HEK293 (cell line): ENCODE measurements at regions not wholly inside any gene's neighbourhood (a gene's known extent, or its start where the extent isn't known, plus 50 kb on each side); places are given as distances from the start of the nearest gene placed in this dataset.

Experiments
- CTCF ChIA-PET: fragments of 350-600 bp; formaldehyde crosslinking; extraction: SDS; loops from one replicate; lab custom pipeline; 2021; ENCODE audit warnings: antibody characterized with exemption; lab: Yijun Ruan, JAX
- POLR2A ChIA-PET: fragments of 300-600 bp; formaldehyde crosslinking; extraction: SDS; loops from one replicate; lab custom pipeline; 2020; ENCODE audit warnings: antibody characterized with exemption, inconsistent platforms; lab: Yijun Ruan, JAX
- H3K27ac ChIP-seq: fragments of 200-500 bp; sonication (Bioruptor generic); 2 replicates; pipeline ENCODE4 v1.5.1; 2014; ENCODE audit warnings: low read depth, low read length, control low read depth, inconsistent platforms; ENCODE audit errors: extremely low read depth
- H3K36me3 ChIP-seq, 2 experiments: fragments of 200-500 bp in 1 of 2; sonication (Bioruptor generic) in 1 of 2; 1 replicate in 1 of 2; 2 replicates in 1 of 2; pipeline ENCODE4 v1.5.1; 2014 to 2017; ENCODE audit warnings: inconsistent platforms in 2 of 2, low read length in 2 of 2; ENCODE audit not compliant: control insufficient read depth in 2 of 2, insufficient read depth in 1 of 2
- H3K4me1 ChIP-seq: fragments of 200-500 bp; sonication (Bioruptor generic); 2 replicates; pipeline ENCODE4 v1.5.1; 2014; ENCODE audit warnings: mild to moderate bottlenecking, low read length, inconsistent platforms; ENCODE audit not compliant: control insufficient read depth, insufficient read depth
- H3K4me3 ChIP-seq: 2 replicates; pipeline ENCODE4 v1.5.1; 2011; ENCODE audit warnings: low read depth, mild to moderate bottlenecking, control low read depth, low read length, moderate library complexity
- H3K9me3 ChIP-seq: fragments of 200-500 bp; sonication (Bioruptor generic); 2 replicates; pipeline ENCODE4 v1.5.1; 2014; ENCODE audit warnings: low read depth, low read length, inconsistent platforms; ENCODE audit not compliant: control insufficient read depth, insufficient read depth
- ATF2 ChIP-seq: fragments of 450-650 bp; formaldehyde crosslinking; IDR thresholded peaks from 2 replicates; pipeline ENCODE4 v1.5.1; 2016; ENCODE audit warnings: missing biosample characterization, missing genetic modification characterization, low read depth
- GFI1B ChIP-seq: fragments of 450-650 bp; formaldehyde crosslinking; IDR thresholded peaks from 2 replicates; pipeline ENCODE4 v1.5.1; 2016; ENCODE audit warnings: missing biosample characterization, missing genetic modification characterization
- GLI2 ChIP-seq: fragments of 450-650 bp; formaldehyde crosslinking; IDR thresholded peaks from 2 replicates; pipeline ENCODE4; 2017; ENCODE audit warnings: missing biosample characterization, missing genetic modification characterization, low read depth, borderline replicate concordance
- GLIS1 ChIP-seq: fragments of 450-650 bp; formaldehyde crosslinking; IDR thresholded peaks from 2 replicates; pipeline ENCODE4 v1.5.1; 2016; ENCODE audit warnings: missing biosample characterization, missing genetic modification characterization
- GLIS2 ChIP-seq: fragments of 450-650 bp; formaldehyde crosslinking; IDR thresholded peaks from 2 replicates; pipeline ENCODE4 v1.5.1; 2016; ENCODE audit warnings: missing biosample characterization, missing genetic modification characterization
- MEIS1 ChIP-seq: sonication (generic); formaldehyde crosslinking; IDR thresholded peaks from 2 replicates; pipeline ENCODE4 v1.8.1; 2022; ENCODE audit warnings: missing genetic modification reagents, mild to moderate bottlenecking, borderline replicate concordance
- MYNN ChIP-seq: fragments of 450-650 bp; formaldehyde crosslinking; IDR thresholded peaks from 2 replicates; pipeline ENCODE4 v1.5.1; 2016; ENCODE audit warnings: missing biosample characterization, missing genetic modification characterization, borderline replicate concordance
- SP7 ChIP-seq: fragments of 450-650 bp; formaldehyde crosslinking; IDR thresholded peaks from 2 replicates; pipeline ENCODE4 v1.5.1; 2016; ENCODE audit warnings: missing biosample characterization, missing genetic modification characterization
- ZBTB20 ChIP-seq: fragments of 450-650 bp; formaldehyde crosslinking; IDR thresholded peaks from 2 replicates; pipeline ENCODE4 v1.5.1; 2016; ENCODE audit warnings: missing biosample characterization, missing genetic modification characterization
- ZBTB26 ChIP-seq: fragments of 450-650 bp; formaldehyde crosslinking; optimal IDR thresholded peaks from 2 replicates; pipeline ENCODE3; 2016; ENCODE audit warnings: missing biosample characterization, mild to moderate bottlenecking, missing genetic modification characterization
- ZBTB7A ChIP-seq: fragments of 450-650 bp; formaldehyde crosslinking; IDR thresholded peaks from 2 replicates; pipeline ENCODE4 v1.5.1; 2016; ENCODE audit warnings: low read depth, missing biosample characterization, missing genetic modification characterization
- ZNF114 ChIP-seq: fragments of 450-650 bp; formaldehyde crosslinking; IDR thresholded peaks from 2 replicates; pipeline ENCODE4 v1.5.0; 2017; ENCODE audit warnings: missing biosample characterization, missing genetic modification characterization
- ZNF148 ChIP-seq: fragments of 450-650 bp; formaldehyde crosslinking; IDR thresholded peaks from 2 replicates; pipeline ENCODE4 v1.5.0; 2017; ENCODE audit warnings: missing biosample characterization, missing genetic modification characterization, borderline replicate concordance
- ZNF16 ChIP-seq: fragments of 450-650 bp; formaldehyde crosslinking; IDR thresholded peaks from 2 replicates; pipeline ENCODE4 v1.5.1; 2016; ENCODE audit warnings: low read depth, missing biosample characterization, missing genetic modification characterization
- ZNF169 ChIP-seq: fragments of 450-650 bp; formaldehyde crosslinking; IDR thresholded peaks from 2 replicates; pipeline ENCODE4 v1.5.1; 2016; ENCODE audit warnings: missing biosample characterization, missing genetic modification characterization
- ZNF391 ChIP-seq: fragments of 450-650 bp; formaldehyde crosslinking; IDR thresholded peaks from 2 replicates; pipeline ENCODE4 v1.5.1; 2016; ENCODE audit warnings: low read depth, missing biosample characterization, missing genetic modification characterization, borderline replicate concordance
- ZNF549 ChIP-seq: fragments of 450-650 bp; IDR thresholded peaks from 2 replicates; pipeline ENCODE4 v1.5.1; 2018; ENCODE audit warnings: missing biosample characterization, missing genetic modification characterization, mild to moderate bottlenecking, inconsistent platforms, moderate library complexity
- ZNF596 ChIP-seq: fragments of 450-650 bp; IDR thresholded peaks from 2 replicates; pipeline ENCODE4 v1.5.0; 2018; ENCODE audit warnings: missing biosample characterization, mild to moderate bottlenecking, missing genetic modification characterization, moderate library complexity
- ZNF626 ChIP-seq: fragments of 450-650 bp; sonication (Bioruptor Pico); formaldehyde crosslinking; IDR thresholded peaks from 2 replicates; pipeline ENCODE4 v1.5.1; 2018; ENCODE audit warnings: missing biosample characterization, missing genetic modification characterization, inconsistent platforms
- ZNF654 ChIP-seq: fragments of 450-650 bp; formaldehyde crosslinking; IDR thresholded peaks from 2 replicates; pipeline ENCODE4 v1.5.1; 2016; ENCODE audit warnings: low read depth, missing biosample characterization, missing genetic modification characterization
- ZNF664 ChIP-seq: fragments of 450-650 bp; formaldehyde crosslinking; IDR thresholded peaks from 2 replicates; pipeline ENCODE4 v1.5.1; 2016; ENCODE audit warnings: missing biosample characterization, missing genetic modification characterization
- ZNF792 ChIP-seq: fragments of 450-650 bp; formaldehyde crosslinking; IDR thresholded peaks from 2 replicates; pipeline ENCODE4 v1.5.1; 2016; ENCODE audit warnings: missing biosample characterization, missing genetic modification characterization

- no peak for TF ChIP-seq ZBTB26 (tag by site-specific recombination)
These were observed 199.3 kb upstream of the DEPDC1 start (continued) for GRCh38 chr1:68696221-68696620.

GRCh38 chr1:68703921-68704354, 207.1 kb upstream of the DEPDC1 start:
- H3K4me1 ChIP-seq = no peaks in the 10 kb centered on the region
- TF ChIP-seq MYNN (tag by site-specific recombination) (no peak), GLIS1 (tag by site-specific recombination) (no peak), ZNF654 (tag by site-specific recombination) (no peak), ZBTB7A (tag by site-specific recombination) (no peak), ZNF391 (tag by site-specific recombination) (no peak), ZNF16 (tag by site-specific recombination) (no peak), MEIS1 (CRISPR knock-in tag) (no peak), GLI2 (tag by site-specific recombination) (no peak), ZNF626 (tag by site-specific recombination) (no peak), ZNF114 (tag by site-specific recombination) (no peak), ZNF792 (tag by site-specific recombination) (no peak)
- TF ChIP-seq, all 188 proteins: peak for 0
- CTCF ChIA-PET = no interaction called here
- POLR2A ChIA-PET = no interaction called here
- Histone ChIP-seq H3K27ac (no peak overlapping the region), H3K36me3 (no peaks in the 10 kb centered on the region), H3K9me3 (no peaks in the 10 kb centered on the region), H3K4me3 (no peak overlapping the region)

GRCh38 chr1:68704800-68705443, 208.0 kb upstream of the DEPDC1 start:
- ChIA-PET CTCF (interaction anchor here (0.6 kb wide), 1 partner anchor 310 kb away, joined by 3 read pairs; no protein-coding TSS in a partner anchor), POLR2A (no interaction called here)
- Histone ChIP-seq H3K27ac (no peak overlapping the region), H3K9me3 (no peaks in the 10 kb centered on the region), H3K4me1 (no peaks in the 10 kb centered on the region), H3K36me3 (no peaks in the 10 kb centered on the region), H3K4me3 (no peak overlapping the region)
- TF ChIP-seq ZBTB26 (tag by site-specific recombination) (no peak), ATF2 (tag by site-specific recombination) (no peak), ZNF148 (no peak), ZNF169 (tag by site-specific recombination) (no peak), GFI1B (no peak), ZNF549 (tag by site-specific recombination) (no peak), GLIS2 (tag by site-specific recombination) (no peak), ZBTB20 (tag by site-specific recombination) (no peak), SP7 (tag by site-specific recombination) (no peak), ZNF596 (tag by site-specific recombination) (no peak), ZNF664 (no peak)
